Liver (tissue), 8 donors: ENCODE measurements at regions not wholly inside any gene's neighbourhood (a gene's known extent, or its start where the extent isn't known, plus 50 kb on each side); places are given as distances from the start of the nearest gene placed in this dataset.

Experiments
- DNase-seq: peaks from one replicate; pipeline ENCODE4 v3.0.0-alpha.2; 2017; ENCODE audit warnings: low spot score
- H3K27ac ChIP-seq, 2 donors: one replicate each; pipeline ENCODE4 v1.7.0; 2013; ENCODE audit warnings: inconsistent platforms in 2 of 2, low read length in 2 of 2, control low read depth in 1 of 2, low read depth in 1 of 2, mild to moderate bottlenecking in 1 of 2
- H3K27me3 ChIP-seq, 4 donors: one replicate each; pipeline versions ENCODE4 v1.6.1 to v1.7.0; 2013; ENCODE audit warnings: low read length in 3 of 4, inconsistent platforms in 1 of 4, mild to moderate bottlenecking in 1 of 4, moderate library complexity in 1 of 4; ENCODE audit not compliant: control insufficient read depth in 4 of 4, insufficient read depth in 4 of 4
- H3K36me3 ChIP-seq, 4 donors: one replicate each; pipeline versions ENCODE4 v1.6.1 to v1.7.0; 2013; ENCODE audit warnings: low read length in 3 of 4, mild to moderate bottlenecking in 3 of 4, low read depth in 1 of 4, moderate library complexity in 1 of 4; ENCODE audit not compliant: control insufficient read depth in 4 of 4, insufficient read depth in 3 of 4
- H3K4me1 ChIP-seq, 4 donors: one replicate each; pipeline versions ENCODE4 v1.6.1 to v1.7.0; 2013; ENCODE audit warnings: low read length in 3 of 4, mild to moderate bottlenecking in 3 of 4, moderate library complexity in 1 of 4; ENCODE audit not compliant: control insufficient read depth in 4 of 4, insufficient read depth in 4 of 4
- H3K4me3 ChIP-seq, 3 donors: one replicate each; pipeline versions ENCODE4 v1.6.1 to v1.7.0; 2013; ENCODE audit warnings: low read length in 3 of 3, control low read depth in 1 of 3, low read depth in 1 of 3, mild to moderate bottlenecking in 1 of 3
- H3K9ac ChIP-seq, 2 donors: one replicate each; pipeline ENCODE4 v1.7.0; 2013; ENCODE audit warnings: low read length in 2 of 2, mild to moderate bottlenecking in 2 of 2, moderate library complexity in 2 of 2, control low read depth in 1 of 2, low read depth in 1 of 2
- H3K9me3 ChIP-seq, 4 donors: one replicate each; pipeline versions ENCODE4 v1.6.1 to v1.7.0; 2013; ENCODE audit warnings: low read length in 3 of 4; ENCODE audit not compliant: control insufficient read depth in 4 of 4
- CTCF ChIP-seq: fragments of 150-350 bp; IDR thresholded peaks from 2 replicates; pipeline ENCODE4 v1.5.1; 2017; ENCODE audit warnings: improper control_type of control experiment, low read depth, low read length; ENCODE audit not compliant: missing input control
- EGR1 ChIP-seq, 2 donors: IDR thresholded peaks; 2 replicates each; pipeline ENCODE4 v1.6.1; 2016 to 2018; ENCODE audit warnings: antibody characterized with exemption in 2 of 2, low read depth in 2 of 2
- FOXA1 ChIP-seq: IDR thresholded peaks from 2 replicates; pipeline ENCODE4 v1.6.1; 2016; ENCODE audit warnings: antibody characterized with exemption
- FOXA2 ChIP-seq: IDR thresholded peaks from 2 replicates; pipeline ENCODE4 v1.6.1; 2016; ENCODE audit warnings: antibody characterized with exemption
- HNF4A ChIP-seq, 2 donors: conservative IDR thresholded peaks; 2 replicates each; pipeline ENCODE4 v1.6.1; 2016; ENCODE audit warnings: antibody characterized with exemption in 2 of 2, mild to moderate bottlenecking in 2 of 2
- HNF4G ChIP-seq: IDR thresholded peaks from 2 replicates; pipeline ENCODE4 v1.6.1; 2016; ENCODE audit warnings: antibody characterized with exemption
- MAX ChIP-seq: IDR thresholded peaks from 2 replicates; pipeline ENCODE4 v1.6.1; 2016; ENCODE audit warnings: antibody characterized with exemption
- NR2F2 ChIP-seq: IDR thresholded peaks from 2 replicates; pipeline ENCODE4 v1.6.1; 2016; ENCODE audit warnings: antibody characterized with exemption
- RAD21 ChIP-seq, 2 donors: IDR thresholded peaks; 2 replicates each; pipeline ENCODE4 v1.6.1; 2016; ENCODE audit warnings: antibody characterized with exemption in 2 of 2, mild to moderate bottlenecking in 2 of 2
- REST ChIP-seq: IDR thresholded peaks from 2 replicates; pipeline ENCODE4 v1.6.1; 2016; ENCODE audit warnings: antibody characterized with exemption, mild to moderate bottlenecking
- RXRA ChIP-seq, 2 donors: IDR thresholded peaks; 2 replicates each; pipeline ENCODE4 v1.6.1; 2017 to 2018; ENCODE audit warnings: antibody characterized with exemption in 2 of 2, mild to moderate bottlenecking in 1 of 2
- SP1 ChIP-seq: IDR thresholded peaks from 2 replicates; pipeline ENCODE4 v1.6.1; 2018; ENCODE audit warnings: antibody characterized with exemption, mild to moderate bottlenecking
- TAF1 ChIP-seq: conservative IDR thresholded peaks from 2 replicates; pipeline ENCODE4 v1.6.1; 2016; ENCODE audit warnings: antibody characterized with exemption, mild to moderate bottlenecking
- ZBTB33 ChIP-seq: IDR thresholded peaks from 2 replicates; pipeline ENCODE4 v1.6.1; 2016; ENCODE audit warnings: antibody characterized with exemption
- WGBS: extraction: QIAGEN DNeasy Blood & Tissue Kit; methylation state at CpG from one replicate; pipeline ENCODE4 v1.1.7; 2013; 5-methylcytosine and 5-hydroxymethylcytosine counted together
- donor health status: healthy.
- donor health status: healthy.
- donor health status: healthy.
- donor health status: healthy.
- donor health status: healthy.

- 78% methylated on average over 6 of the region's 6 CpGs for WGBS
- Histone ChIP-seq H3K36me3 (no peaks in the 10 kb centered on the region), H3K4me1 (no peaks in the 10 kb centered on the region), H3K27me3 (no peaks in the 10 kb centered on the region), H3K9ac (no peak overlapping the region), H3K27ac (no peak overlapping the region), H3K9me3 (no peaks in the 10 kb centered on the region), H3K4me3 (no peak overlapping the region)
- DNase-seq, result no peak
- no peak for TF ChIP-seq SP1
- no peak for TF ChIP-seq TAF1
- TF ChIP-seq NR2F2, result no peak
- TF ChIP-seq REST, result no peak
- TF ChIP-seq ZBTB33, result no peak
- TF ChIP-seq CTCF, result no peak
- TF ChIP-seq RAD21 (IDR thresholded peaks at IDR 0.05), result no peak
- TF ChIP-seq EGR1 (IDR thresholded peaks at IDR 0.05; ENCODE audit: low read depth in 2 of 2), result no peak
- TF ChIP-seq MAX, result no peak
- TF ChIP-seq HNF4A (conservative IDR thresholded peaks at IDR 0.05), result no peak
- TF ChIP-seq HNF4G, result no peak
Observed at GRCh38 chr19:28199323-28199722, 1013.6 kb downstream of the UQCRFS1 start.

GRCh38 chr19:28196961-28197360 is 1016.0 kb downstream of the UQCRFS1 start:
- no peak for TF ChIP-seq RXRA (IDR thresholded peaks at IDR 0.05)
- no peak for TF ChIP-seq SP1
- no peak for TF ChIP-seq EGR1 (IDR thresholded peaks at IDR 0.05; ENCODE audit: low read depth in 2 of 2)
- no peak for TF ChIP-seq NR2F2
- TF ChIP-seq REST, result no peak
- no peak for TF ChIP-seq FOXA2
- TF ChIP-seq CTCF, result no peak
- TF ChIP-seq FOXA1, result no peak
- Histone ChIP-seq H3K9me3 (no peaks in the 10 kb centered on the region), H3K36me3 (no peaks in the 10 kb centered on the region), H3K27me3 (no peaks in the 10 kb centered on the region), H3K4me1 (no peaks in the 10 kb centered on the region), H3K9ac (no peak overlapping the region), H3K27ac (no peak overlapping the region), H3K4me3 (no peak overlapping the region)
- no peak for DNase-seq
- WGBS, result 80% methylated on average over 7 of the region's 7 CpGs
